IPS-NIHi7 (cell line): ENCODE measurements at regions not wholly inside any gene's neighbourhood (a gene's known extent, or its start where the extent isn't known, plus 50 kb on each side); places are given as distances from the start of the nearest gene placed in this dataset.
"Not testable (repeated sequence)": the region's sequence is repeated elsewhere in the genome, so short reads cannot be mapped to it uniquely, and the experiment has no call there.

Experiments used
- DNase-seq: peaks from one replicate; pipeline ENCODE4 v3.0.0; 2012; ENCODE audit warnings: mixed read lengths; ENCODE audit errors: extremely low spot score

GRCh38 chr1:221998781-221999180 lies 256.9 kb upstream of the DUSP10 start:
- DNase-seq, result no peak

GRCh38 chr1:221998186-221998612 lies 256.3 kb upstream of the DUSP10 start:
- no peak for DNase-seq

- not testable (repeated sequence) for DNase-seq
Measured at GRCh38 chr1:221997012-221997411, 255.1 kb upstream of the DUSP10 start.

- no peak for DNase-seq
Measured at GRCh38 chr1:221994939-221995338, 253.1 kb upstream of the DUSP10 start.

- DNase-seq, result no peak
Measured at GRCh38 chr1:221994274-221994698, 252.4 kb upstream of the DUSP10 start.

- no peak for DNase-seq
Measured at GRCh38 chr1:221993444-221993948, 251.6 kb upstream of the DUSP10 start.

- no peak for DNase-seq
Measured at GRCh38 chr1:221992427-221992826, 250.5 kb upstream of the DUSP10 start.

- DNase-seq, result no peak
Measured at GRCh38 chr1:221991221-221991620, 249.3 kb upstream of the DUSP10 start.

- DNase-seq, result no peak
Measured at GRCh38 chr1:221989741-221990140, 247.9 kb upstream of the DUSP10 start.

GRCh38 chr1:221988829-221989228 lies 246.9 kb upstream of the DUSP10 start:
- DNase-seq, result no peak

GRCh38 chr1:221987860-221988520 lies 246.1 kb upstream of the DUSP10 start:
- DNase-seq, result no peak

- no peak for DNase-seq
Measured at GRCh38 chr1:221983444-221983843, 241.6 kb upstream of the DUSP10 start.

- no peak for DNase-seq
Measured at GRCh38 chr1:221981461-221981860, 239.6 kb upstream of the DUSP10 start.

- DNase-seq, result no peak
Measured at GRCh38 chr1:221979444-221980032, 237.6 kb upstream of the DUSP10 start.

- not testable (repeated sequence) for DNase-seq
Measured at GRCh38 chr1:221978631-221979334, 236.9 kb upstream of the DUSP10 start.

GRCh38 chr1:221973787-221974186 lies 231.9 kb upstream of the DUSP10 start:
- not testable (repeated sequence) for DNase-seq

GRCh38 chr1:221972276-221973235 lies 230.7 kb upstream of the DUSP10 start:
- DNase-seq, result no peak

GRCh38 chr1:221971035-221971434 lies 229.1 kb upstream of the DUSP10 start:
- DNase-seq, result not testable (repeated sequence)

GRCh38 chr1:221969298-221969858 lies 227.5 kb upstream of the DUSP10 start:
- not testable (repeated sequence) for DNase-seq

GRCh38 chr1:221967538-221967937 lies 225.6 kb upstream of the DUSP10 start:
- DNase-seq, result not testable (repeated sequence)

- not testable (repeated sequence) for DNase-seq
Measured at GRCh38 chr1:221966888-221967287, 225.0 kb upstream of the DUSP10 start.
